ENCODE measurements at regions not wholly inside any gene's neighbourhood (a gene's known extent, or its start where the extent isn't known, plus 50 kb on each side); places are given as distances from the start of the nearest gene placed in this dataset.

DNA sequence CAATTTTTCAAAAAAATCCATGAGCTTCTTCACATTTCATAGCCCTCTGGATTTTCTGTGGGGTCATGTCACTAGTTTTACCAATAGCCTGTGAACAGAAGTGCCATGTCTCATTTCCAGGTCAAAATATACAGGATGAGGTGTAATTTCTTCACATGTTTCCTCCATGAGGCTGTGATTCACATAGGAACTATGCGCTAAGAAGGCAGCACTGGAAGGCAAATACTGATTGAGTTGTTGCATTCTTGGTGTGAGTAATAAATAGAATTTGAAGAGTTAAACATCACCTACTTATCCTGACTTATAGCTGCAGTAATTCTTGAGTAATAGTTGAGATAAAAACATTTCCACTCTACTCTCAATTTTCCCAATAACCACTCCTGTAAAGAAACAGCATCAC is 442.3 kb downstream of the HAO1 start:
- Mint-ChIP-seq H3K4me3 (no peak overlapping the region), H3K27ac (no peak overlapping the region), H3K27me3 (ENCODE audit: insufficient read depth, low read depth, poor library complexity) (no peaks in the 10 kb centered on the region), H3K4me1 (peaks cover 2% of the 10 kb centered on the region; the same call in 2 of the 3 replicates), H3K9me3 (peaks cover 12% of the 10 kb centered on the region; the same call in 2 of the 3 replicates), H3K36me3 (ENCODE audit: low read depth) (peaks cover 11% of the 10 kb centered on the region; the same call in 2 of the 3 replicates)
- ATAC-seq (no peak), DNase-seq (ENCODE audit: low spot score) (no peak)
- no peak overlapping the region for H3K4me2 ChIP-seq
- TF ChIP-seq POLR2AphosphoS5 (IDR thresholded peaks at IDR 0.05; ENCODE audit: low read depth) (no peak), NANOG (IDR thresholded peaks at IDR 0.05; ENCODE audit: borderline replicate concordance) (no peak), ZNF331 (CRISPR knock-in tag; IDR thresholded peaks at IDR 0.05; ENCODE audit: low read depth) (no peak), EZH2 (IDR thresholded peaks at IDR 0.05; ENCODE audit: low read depth, unreplicated experiment) (no peak), EZH2phosphoT487 (IDR thresholded peaks at IDR 0.05; ENCODE audit: unreplicated experiment) (no peak), JUNB (IDR thresholded peaks at IDR 0.05; ENCODE audit: unreplicated experiment) (no peak), STAT1 (IDR thresholded peaks at IDR 0.05; ENCODE audit: unreplicated experiment) (no peak), ZNF114 (CRISPR knock-in tag; IDR thresholded peaks at IDR 0.05) (no peak)
- TF ChIP-seq, protein P1, sequence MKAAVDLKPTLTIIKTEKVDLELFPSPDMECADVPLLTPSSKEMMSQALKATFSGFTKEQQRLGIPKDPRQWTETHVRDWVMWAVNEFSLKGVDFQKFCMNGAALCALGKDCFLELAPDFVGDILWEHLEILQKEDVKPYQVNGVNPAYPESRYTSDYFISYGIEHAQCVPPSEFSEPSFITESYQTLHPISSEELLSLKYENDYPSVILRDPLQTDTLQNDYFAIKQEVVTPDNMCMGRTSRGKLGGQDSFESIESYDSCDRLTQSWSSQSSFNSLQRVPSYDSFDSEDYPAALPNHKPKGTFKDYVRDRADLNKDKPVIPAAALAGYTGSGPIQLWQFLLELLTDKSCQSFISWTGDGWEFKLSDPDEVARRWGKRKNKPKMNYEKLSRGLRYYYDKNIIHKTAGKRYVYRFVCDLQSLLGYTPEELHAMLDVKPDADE (IDR thresholded peaks at IDR 0.05) = no peak
- TF ChIP-seq, protein P2, sequence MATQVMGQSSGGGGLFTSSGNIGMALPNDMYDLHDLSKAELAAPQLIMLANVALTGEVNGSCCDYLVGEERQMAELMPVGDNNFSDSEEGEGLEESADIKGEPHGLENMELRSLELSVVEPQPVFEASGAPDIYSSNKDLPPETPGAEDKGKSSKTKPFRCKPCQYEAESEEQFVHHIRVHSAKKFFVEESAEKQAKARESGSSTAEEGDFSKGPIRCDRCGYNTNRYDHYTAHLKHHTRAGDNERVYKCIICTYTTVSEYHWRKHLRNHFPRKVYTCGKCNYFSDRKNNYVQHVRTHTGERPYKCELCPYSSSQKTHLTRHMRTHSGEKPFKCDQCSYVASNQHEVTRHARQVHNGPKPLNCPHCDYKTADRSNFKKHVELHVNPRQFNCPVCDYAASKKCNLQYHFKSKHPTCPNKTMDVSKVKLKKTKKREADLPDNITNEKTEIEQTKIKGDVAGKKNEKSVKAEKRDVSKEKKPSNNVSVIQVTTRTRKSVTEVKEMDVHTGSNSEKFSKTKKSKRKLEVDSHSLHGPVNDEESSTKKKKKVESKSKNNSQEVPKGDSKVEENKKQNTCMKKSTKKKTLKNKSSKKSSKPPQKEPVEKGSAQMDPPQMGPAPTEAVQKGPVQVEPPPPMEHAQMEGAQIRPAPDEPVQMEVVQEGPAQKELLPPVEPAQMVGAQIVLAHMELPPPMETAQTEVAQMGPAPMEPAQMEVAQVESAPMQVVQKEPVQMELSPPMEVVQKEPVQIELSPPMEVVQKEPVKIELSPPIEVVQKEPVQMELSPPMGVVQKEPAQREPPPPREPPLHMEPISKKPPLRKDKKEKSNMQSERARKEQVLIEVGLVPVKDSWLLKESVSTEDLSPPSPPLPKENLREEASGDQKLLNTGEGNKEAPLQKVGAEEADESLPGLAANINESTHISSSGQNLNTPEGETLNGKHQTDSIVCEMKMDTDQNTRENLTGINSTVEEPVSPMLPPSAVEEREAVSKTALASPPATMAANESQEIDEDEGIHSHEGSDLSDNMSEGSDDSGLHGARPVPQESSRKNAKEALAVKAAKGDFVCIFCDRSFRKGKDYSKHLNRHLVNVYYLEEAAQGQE (IDR thresholded peaks at IDR 0.05; ENCODE audit: unreplicated experiment) = no peak
- TF ChIP-seq, protein P3, sequence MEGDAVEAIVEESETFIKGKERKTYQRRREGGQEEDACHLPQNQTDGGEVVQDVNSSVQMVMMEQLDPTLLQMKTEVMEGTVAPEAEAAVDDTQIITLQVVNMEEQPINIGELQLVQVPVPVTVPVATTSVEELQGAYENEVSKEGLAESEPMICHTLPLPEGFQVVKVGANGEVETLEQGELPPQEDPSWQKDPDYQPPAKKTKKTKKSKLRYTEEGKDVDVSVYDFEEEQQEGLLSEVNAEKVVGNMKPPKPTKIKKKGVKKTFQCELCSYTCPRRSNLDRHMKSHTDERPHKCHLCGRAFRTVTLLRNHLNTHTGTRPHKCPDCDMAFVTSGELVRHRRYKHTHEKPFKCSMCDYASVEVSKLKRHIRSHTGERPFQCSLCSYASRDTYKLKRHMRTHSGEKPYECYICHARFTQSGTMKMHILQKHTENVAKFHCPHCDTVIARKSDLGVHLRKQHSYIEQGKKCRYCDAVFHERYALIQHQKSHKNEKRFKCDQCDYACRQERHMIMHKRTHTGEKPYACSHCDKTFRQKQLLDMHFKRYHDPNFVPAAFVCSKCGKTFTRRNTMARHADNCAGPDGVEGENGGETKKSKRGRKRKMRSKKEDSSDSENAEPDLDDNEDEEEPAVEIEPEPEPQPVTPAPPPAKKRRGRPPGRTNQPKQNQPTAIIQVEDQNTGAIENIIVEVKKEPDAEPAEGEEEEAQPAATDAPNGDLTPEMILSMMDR (conservative IDR thresholded peaks at IDR 0.05; ENCODE audit: low read depth in 2 of 2) = no peak
- TF ChIP-seq, protein P4, sequence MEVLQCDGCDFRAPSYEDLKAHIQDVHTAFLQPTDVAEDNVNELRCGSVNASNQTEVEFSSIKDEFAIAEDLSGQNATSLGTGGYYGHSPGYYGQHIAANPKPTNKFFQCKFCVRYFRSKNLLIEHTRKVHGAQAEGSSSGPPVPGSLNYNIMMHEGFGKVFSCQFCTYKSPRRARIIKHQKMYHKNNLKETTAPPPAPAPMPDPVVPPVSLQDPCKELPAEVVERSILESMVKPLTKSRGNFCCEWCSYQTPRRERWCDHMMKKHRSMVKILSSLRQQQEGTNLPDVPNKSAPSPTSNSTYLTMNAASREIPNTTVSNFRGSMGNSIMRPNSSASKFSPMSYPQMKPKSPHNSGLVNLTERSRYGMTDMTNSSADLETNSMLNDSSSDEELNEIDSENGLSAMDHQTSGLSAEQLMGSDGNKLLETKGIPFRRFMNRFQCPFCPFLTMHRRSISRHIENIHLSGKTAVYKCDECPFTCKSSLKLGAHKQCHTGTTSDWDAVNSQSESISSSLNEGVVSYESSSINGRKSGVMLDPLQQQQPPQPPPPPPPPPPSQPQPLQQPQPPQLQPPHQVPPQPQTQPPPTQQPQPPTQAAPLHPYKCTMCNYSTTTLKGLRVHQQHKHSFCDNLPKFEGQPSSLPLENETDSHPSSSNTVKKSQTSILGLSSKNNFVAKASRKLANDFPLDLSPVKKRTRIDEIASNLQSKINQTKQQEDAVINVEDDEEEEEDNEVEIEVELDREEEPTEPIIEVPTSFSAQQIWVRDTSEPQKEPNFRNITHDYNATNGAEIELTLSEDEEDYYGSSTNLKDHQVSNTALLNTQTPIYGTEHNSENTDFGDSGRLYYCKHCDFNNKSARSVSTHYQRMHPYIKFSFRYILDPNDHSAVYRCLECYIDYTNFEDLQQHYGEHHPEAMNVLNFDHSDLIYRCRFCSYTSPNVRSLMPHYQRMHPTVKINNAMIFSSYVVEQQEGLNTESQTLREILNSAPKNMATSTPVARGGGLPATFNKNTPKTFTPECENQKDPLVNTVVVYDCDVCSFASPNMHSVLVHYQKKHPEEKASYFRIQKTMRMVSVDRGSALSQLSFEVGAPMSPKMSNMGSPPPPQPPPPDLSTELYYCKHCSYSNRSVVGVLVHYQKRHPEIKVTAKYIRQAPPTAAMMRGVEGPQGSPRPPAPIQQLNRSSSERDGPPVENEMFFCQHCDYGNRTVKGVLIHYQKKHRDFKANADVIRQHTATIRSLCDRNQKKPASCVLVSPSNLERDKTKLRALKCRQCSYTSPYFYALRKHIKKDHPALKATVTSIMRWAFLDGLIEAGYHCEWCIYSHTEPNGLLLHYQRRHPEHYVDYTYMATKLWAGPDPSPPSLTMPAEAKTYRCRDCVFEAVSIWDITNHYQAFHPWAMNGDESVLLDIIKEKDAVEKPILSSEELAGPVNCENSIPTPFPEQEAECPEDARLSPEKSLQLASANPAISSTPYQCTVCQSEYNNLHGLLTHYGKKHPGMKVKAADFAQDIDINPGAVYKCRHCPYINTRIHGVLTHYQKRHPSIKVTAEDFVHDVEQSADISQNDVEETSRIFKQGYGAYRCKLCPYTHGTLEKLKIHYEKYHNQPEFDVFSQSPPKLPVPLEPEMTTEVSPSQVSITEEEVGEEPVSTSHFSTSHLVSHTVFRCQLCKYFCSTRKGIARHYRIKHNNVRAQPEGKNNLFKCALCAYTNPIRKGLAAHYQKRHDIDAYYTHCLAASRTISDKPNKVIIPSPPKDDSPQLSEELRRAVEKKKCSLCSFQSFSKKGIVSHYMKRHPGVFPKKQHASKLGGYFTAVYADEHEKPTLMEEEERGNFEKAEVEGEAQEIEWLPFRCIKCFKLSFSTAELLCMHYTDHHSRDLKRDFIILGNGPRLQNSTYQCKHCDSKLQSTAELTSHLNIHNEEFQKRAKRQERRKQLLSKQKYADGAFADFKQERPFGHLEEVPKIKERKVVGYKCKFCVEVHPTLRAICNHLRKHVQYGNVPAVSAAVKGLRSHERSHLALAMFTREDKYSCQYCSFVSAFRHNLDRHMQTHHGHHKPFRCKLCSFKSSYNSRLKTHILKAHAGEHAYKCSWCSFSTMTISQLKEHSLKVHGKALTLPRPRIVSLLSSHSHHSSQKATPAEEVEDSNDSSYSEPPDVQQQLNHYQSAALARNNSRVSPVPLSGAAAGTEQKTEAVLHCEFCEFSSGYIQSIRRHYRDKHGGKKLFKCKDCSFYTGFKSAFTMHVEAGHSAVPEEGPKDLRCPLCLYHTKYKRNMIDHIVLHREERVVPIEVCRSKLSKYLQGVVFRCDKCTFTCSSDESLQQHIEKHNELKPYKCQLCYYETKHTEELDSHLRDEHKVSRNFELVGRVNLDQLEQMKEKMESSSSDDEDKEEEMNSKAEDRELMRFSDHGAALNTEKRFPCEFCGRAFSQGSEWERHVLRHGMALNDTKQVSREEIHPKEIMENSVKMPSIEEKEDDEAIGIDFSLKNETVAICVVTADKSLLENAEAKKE (CRISPR knock-in tag; IDR thresholded peaks at IDR 0.05) = no peak
- H3K79me2 ChIP-seq (replicated peaks; ENCODE audit: insufficient read depth) = no peaks in the 10 kb centered on the region
- peaks cover 3% of the 10 kb centered on the region for H3K4me1 ChIP-seq (ENCODE audit: insufficient read depth)
- no peaks in the 10 kb centered on the region for H3K36me3 ChIP-seq (ENCODE audit: insufficient read depth)
- no peaks in the 10 kb centered on the region for H3K27me3 ChIP-seq (ENCODE audit: insufficient read depth)
- H3K27ac ChIP-seq (ENCODE audit: low read depth) = no peak overlapping the region
- H3K9me2 ChIP-seq (ENCODE audit: insufficient read depth) = 0 out of 2 replicates have a peak, but pooled peaks cover 2% of the 10 kb centered on the region
- H3K4me3 ChIP-seq = no peak overlapping the region
- H2AFZ ChIP-seq = no peak overlapping the region
- no peaks in the 10 kb centered on the region for H3F3A ChIP-seq (replicated peaks; ENCODE audit: low read depth)
- H4K20me1 ChIP-seq (replicated peaks; ENCODE audit: insufficient read depth) = no peaks in the 10 kb centered on the region

All from GM23338 (cell line).